GM18520 (cell line): ENCODE measurements at regions not wholly inside any gene's neighbourhood (a gene's known extent, or its start where the extent isn't known, plus 50 kb on each side); places are given as distances from the start of the nearest gene placed in this dataset.
"Not testable (repeated sequence)": the region's sequence is repeated elsewhere in the genome, so short reads cannot be mapped to it uniquely, and the experiment has no call there.

Source experiments
- ATAC-seq: cut with Tn5 transposase; IDR thresholded peaks from one replicate; pipeline ENCODE4 v1.9.1; 2021; ENCODE audit not compliant: unreplicated experiment

GRCh38 chr14:44388306-44388705 is 118.8 kb downstream of the FSCB start:
- no peak for ATAC-seq

- ATAC-seq = no peak
Observed at GRCh38 chr14:44385906-44386305, 121.2 kb downstream of the FSCB start.

- not testable (repeated sequence) for ATAC-seq
Observed at GRCh38 chr14:44385296-44385695, 121.8 kb downstream of the FSCB start.

- ATAC-seq = not testable (repeated sequence)
Observed at GRCh38 chr14:44384601-44385293, 122.3 kb downstream of the FSCB start.

GRCh38 chr14:44384093-44384492 is 123.0 kb downstream of the FSCB start:
- no peak for ATAC-seq

GRCh38 chr14:44383636-44384035 is 123.4 kb downstream of the FSCB start:
- ATAC-seq = no peak

- ATAC-seq = no peak
Observed at GRCh38 chr14:44379292-44379977, 127.6 kb downstream of the FSCB start.

GRCh38 chr14:44374906-44375305 is 132.2 kb downstream of the FSCB start:
- no peak for ATAC-seq

- no peak for ATAC-seq
Observed at GRCh38 chr14:44372807-44373489, 134.1 kb downstream of the FSCB start.

GRCh38 chr14:44372231-44372630 is 134.9 kb downstream of the FSCB start:
- ATAC-seq = no peak

GRCh38 chr14:44370727-44371126 is 136.4 kb downstream of the FSCB start:
- ATAC-seq = no peak

GRCh38 chr14:44369401-44370123 is 137.5 kb downstream of the FSCB start:
- no peak for ATAC-seq

- ATAC-seq = no peak
Observed at GRCh38 chr14:44361083-44361482, 146.0 kb downstream of the FSCB start.

GRCh38 chr14:44353805-44354204 is 153.3 kb downstream of the FSCB start:
- no peak for ATAC-seq

- ATAC-seq = no peak
Observed at GRCh38 chr14:44352201-44352600, 154.9 kb downstream of the FSCB start.

- ATAC-seq = no peak
Observed at GRCh38 chr14:44347316-44347715, 159.8 kb downstream of the FSCB start.

- no peak for ATAC-seq
Observed at GRCh38 chr14:44341116-44341515, 166.0 kb downstream of the FSCB start.

GRCh38 chr14:44339862-44340261 is 167.2 kb downstream of the FSCB start:
- no peak for ATAC-seq

- no peak for ATAC-seq
Observed at GRCh38 chr14:44339231-44339630, 167.9 kb downstream of the FSCB start.

GRCh38 chr14:44317441-44317746 is 189.7 kb downstream of the FSCB start:
- ATAC-seq = no peak

GRCh38 chr14:44316647-44317440 is 190.2 kb downstream of the FSCB start:
- ATAC-seq = peak; percentile 97
